GM18909 (cell line): ENCODE measurements at regions not wholly inside any gene's neighbourhood (a gene's known extent, or its start where the extent isn't known, plus 50 kb on each side); places are given as distances from the start of the nearest gene placed in this dataset.

Source experiments
- ATAC-seq: cut with Tn5 transposase; IDR thresholded peaks from one replicate; pipeline ENCODE4 v1.9.1; 2021; ENCODE audit warnings: mild to moderate bottlenecking; ENCODE audit not compliant: unreplicated experiment, poor library complexity

GRCh38 chr1:229112832-229113548 lies 157.9 kb upstream of the RAB4A start:
- no peak for ATAC-seq

GRCh38 chr1:229114315-229114714 lies 156.6 kb upstream of the RAB4A start:
- ATAC-seq = no peak

GRCh38 chr1:229114850-229115365 lies 156.0 kb upstream of the RAB4A start:
- ATAC-seq = no peak

GRCh38 chr1:229116114-229116513 lies 154.8 kb upstream of the RAB4A start:
- ATAC-seq = no peak

GRCh38 chr1:229117664-229118300 lies 153.1 kb upstream of the RAB4A start:
- ATAC-seq = no peak

GRCh38 chr1:229118477-229119061 lies 152.3 kb upstream of the RAB4A start:
- no peak for ATAC-seq

- ATAC-seq = no peak
Observed at GRCh38 chr1:229119161-229119560, 151.8 kb upstream of the RAB4A start.

GRCh38 chr1:229119876-229120275 lies 151.0 kb upstream of the RAB4A start:
- ATAC-seq = no peak

- no peak for ATAC-seq
Observed at GRCh38 chr1:229121845-229122436, 149.0 kb upstream of the RAB4A start.

- no peak for ATAC-seq
Observed at GRCh38 chr1:229122606-229123005, 148.3 kb upstream of the RAB4A start.

GRCh38 chr1:229124116-229124515 lies 146.8 kb upstream of the RAB4A start:
- ATAC-seq = no peak

GRCh38 chr1:229124520-229125124 lies 146.3 kb upstream of the RAB4A start:
- no peak for ATAC-seq

GRCh38 chr1:229127301-229127700 lies 143.6 kb upstream of the RAB4A start:
- ATAC-seq = no peak

GRCh38 chr1:229128066-229128608 lies 142.8 kb upstream of the RAB4A start:
- no peak for ATAC-seq

GRCh38 chr1:229129301-229130027 lies 141.4 kb upstream of the RAB4A start:
- ATAC-seq = no peak

- no peak for ATAC-seq
Observed at GRCh38 chr1:229130028-229130668, 140.8 kb upstream of the RAB4A start.

GRCh38 chr1:229131243-229132105 lies 139.4 kb upstream of the RAB4A start:
- no peak for ATAC-seq

GRCh38 chr1:229132106-229132443 lies 138.8 kb upstream of the RAB4A start:
- ATAC-seq = no peak
